ENCODE measurements at regions not wholly inside any gene's neighbourhood (a gene's known extent, or its start where the extent isn't known, plus 50 kb on each side); places are given as distances from the start of the nearest gene placed in this dataset.

DNA sequence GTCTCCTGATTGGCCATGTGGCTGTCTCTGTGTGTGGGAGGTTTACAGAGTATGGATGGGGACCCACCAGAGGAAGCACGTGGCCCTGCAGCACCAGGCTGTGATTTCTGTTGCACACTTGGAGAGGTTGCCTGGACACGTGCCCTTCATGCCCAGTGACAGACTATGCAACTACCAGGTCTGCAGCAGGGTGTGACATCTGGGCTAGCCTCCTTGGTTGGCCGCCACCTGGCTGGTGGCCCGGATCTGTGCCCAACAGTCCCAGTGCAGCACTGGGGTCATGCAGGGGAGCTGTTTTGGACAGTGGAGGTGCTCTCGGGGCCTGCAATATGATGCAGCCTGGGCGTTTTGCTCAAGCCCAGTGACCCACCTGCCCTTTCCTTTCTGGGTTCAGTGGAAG is 212.5 kb downstream of the UBE3A start:
- no peaks in the 10 kb centered on the region for H3K27me3 ChIP-seq
- peaks cover 3 to 4% of the 10 kb centered on the region in 2 donors for H3K9me3 ChIP-seq
- in situ Hi-C loops (cut with MboI; ENCODE audit: low pct_ligation_motif_present in 1 of 4, low pct_unique_long_range_greater_than_20kb in 1 of 4, low sequenced_read_pairs in 3 of 4) (no loop called here), intact Hi-C loops (cut with DNase I; ENCODE audit: low total_unique reads) (no loop called here)
- no peak for DNase-seq
- H3K27ac ChIP-seq, result no peak overlapping the region
- H3K4me3 ChIP-seq, result no peak overlapping the region
- 86% methylated on average over 4 of the region's 6 CpGs; no CpG with 5 or more reads in 1 of the 2 donors for WGBS, 2 donors (ENCODE audit: low coverage in 1 of 2)
- no peaks in the 10 kb centered on the region for H3K4me1 ChIP-seq
- H3K36me3 ChIP-seq, result no peaks in the 10 kb centered on the region
- TF ChIP-seq, protein P1, sequence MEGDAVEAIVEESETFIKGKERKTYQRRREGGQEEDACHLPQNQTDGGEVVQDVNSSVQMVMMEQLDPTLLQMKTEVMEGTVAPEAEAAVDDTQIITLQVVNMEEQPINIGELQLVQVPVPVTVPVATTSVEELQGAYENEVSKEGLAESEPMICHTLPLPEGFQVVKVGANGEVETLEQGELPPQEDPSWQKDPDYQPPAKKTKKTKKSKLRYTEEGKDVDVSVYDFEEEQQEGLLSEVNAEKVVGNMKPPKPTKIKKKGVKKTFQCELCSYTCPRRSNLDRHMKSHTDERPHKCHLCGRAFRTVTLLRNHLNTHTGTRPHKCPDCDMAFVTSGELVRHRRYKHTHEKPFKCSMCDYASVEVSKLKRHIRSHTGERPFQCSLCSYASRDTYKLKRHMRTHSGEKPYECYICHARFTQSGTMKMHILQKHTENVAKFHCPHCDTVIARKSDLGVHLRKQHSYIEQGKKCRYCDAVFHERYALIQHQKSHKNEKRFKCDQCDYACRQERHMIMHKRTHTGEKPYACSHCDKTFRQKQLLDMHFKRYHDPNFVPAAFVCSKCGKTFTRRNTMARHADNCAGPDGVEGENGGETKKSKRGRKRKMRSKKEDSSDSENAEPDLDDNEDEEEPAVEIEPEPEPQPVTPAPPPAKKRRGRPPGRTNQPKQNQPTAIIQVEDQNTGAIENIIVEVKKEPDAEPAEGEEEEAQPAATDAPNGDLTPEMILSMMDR (IDR thresholded peaks at IDR 0.05), result no peak
- no peak for TF ChIP-seq POLR2A (IDR thresholded peaks at IDR 0.05)
- TF ChIP-seq POLR2AphosphoS5 (IDR thresholded peaks at IDR 0.05), result no peak
- TF ChIP-seq EP300 (IDR thresholded peaks at IDR 0.05; ENCODE audit: low read depth), result no peak

DNA sequence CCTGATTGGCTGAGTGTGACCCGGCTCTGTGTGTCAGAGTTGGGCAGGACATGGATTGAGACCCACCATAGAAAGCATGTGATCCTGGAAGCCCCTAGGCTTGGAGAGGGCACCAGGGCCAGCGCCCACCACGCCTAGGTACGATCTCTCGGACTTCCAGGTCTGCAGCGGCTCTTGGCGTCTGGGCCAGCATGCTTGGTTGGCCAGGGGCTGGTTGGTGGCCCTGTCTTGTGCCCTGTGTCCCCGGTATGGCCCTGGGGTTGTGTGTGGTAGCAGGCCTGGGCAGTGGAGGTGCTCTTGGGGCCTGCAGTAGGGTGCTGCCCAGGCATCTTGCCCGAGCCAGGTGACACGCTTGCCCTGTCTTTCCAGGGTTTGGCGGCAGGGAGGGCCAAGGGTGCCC is 210.6 kb downstream of the UBE3A start:
- DNase-seq, result no peak
- in situ Hi-C loops (cut with MboI; ENCODE audit: low pct_ligation_motif_present in 1 of 4, low pct_unique_long_range_greater_than_20kb in 1 of 4, low sequenced_read_pairs in 3 of 4), result no loop called here
- H3K36me3 ChIP-seq, result no peaks in the 10 kb centered on the region
- H3K27me3 ChIP-seq, result no peaks in the 10 kb centered on the region
- peaks cover 3 to 8% of the 10 kb centered on the region in 2 donors for H3K9me3 ChIP-seq
- H3K27ac ChIP-seq, result no peak overlapping the region
- intact Hi-C loops (cut with DNase I; ENCODE audit: low total_unique reads), result no loop called here
- TF ChIP-seq EP300 (IDR thresholded peaks at IDR 0.05; ENCODE audit: low read depth), result no peak
- H3K4me1 ChIP-seq, result no peaks in the 10 kb centered on the region
- WGBS, 2 donors (ENCODE audit: low coverage in 1 of 2), result 96% methylated on average over 6 of the region's 11 CpGs; no CpG with 5 or more reads in 1 of the 2 donors
- no peak overlapping the region for H3K4me3 ChIP-seq

DNA sequence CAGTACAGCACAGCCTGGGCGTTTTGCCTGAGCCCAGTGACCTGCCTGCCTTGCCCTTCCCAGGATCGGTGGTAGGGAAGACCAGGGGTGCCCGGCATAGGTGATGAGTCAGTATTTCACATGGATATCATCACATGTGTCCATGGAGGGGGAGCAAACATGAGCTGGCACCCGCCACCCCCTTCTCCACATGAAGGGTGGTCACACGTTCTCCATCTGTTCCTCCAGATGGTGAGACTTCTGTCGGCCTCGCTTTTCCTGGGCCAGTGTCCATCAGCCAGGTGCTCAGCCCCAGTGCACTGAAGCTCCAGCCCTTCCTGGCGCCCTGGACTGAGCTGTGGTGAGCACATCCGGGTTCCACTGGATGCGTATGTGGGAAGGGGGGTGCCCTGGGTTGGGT is 208.4 kb downstream of the UBE3A start:
- 87% methylated on average over 10 of the region's 10 CpGs; no CpG with 5 or more reads in 1 of the 2 donors for WGBS, 2 donors (ENCODE audit: low coverage in 1 of 2)
- peaks cover 0 to 4% of the 10 kb centered on the region in 2 donors for H3K9me3 ChIP-seq
- H3K4me1 ChIP-seq, result no peaks in the 10 kb centered on the region
- H3K4me3 ChIP-seq, result no peak overlapping the region
- no peak overlapping the region for H3K27ac ChIP-seq
- DNase-seq, result no peak
- H3K27me3 ChIP-seq, result no peaks in the 10 kb centered on the region
- in situ Hi-C loops (cut with MboI; ENCODE audit: low pct_ligation_motif_present in 1 of 4, low pct_unique_long_range_greater_than_20kb in 1 of 4, low sequenced_read_pairs in 3 of 4), result no loop called here
- TF ChIP-seq, protein P1 (IDR thresholded peaks at IDR 0.05), result no peak
- no peak for TF ChIP-seq POLR2AphosphoS5 (IDR thresholded peaks at IDR 0.05)
- no peak for TF ChIP-seq EP300 (IDR thresholded peaks at IDR 0.05; ENCODE audit: low read depth)
- no peak for TF ChIP-seq POLR2A (IDR thresholded peaks at IDR 0.05)
- H3K36me3 ChIP-seq, result no peaks in the 10 kb centered on the region
- intact Hi-C loops (cut with DNase I; ENCODE audit: low total_unique reads), result no loop called here

DNA sequence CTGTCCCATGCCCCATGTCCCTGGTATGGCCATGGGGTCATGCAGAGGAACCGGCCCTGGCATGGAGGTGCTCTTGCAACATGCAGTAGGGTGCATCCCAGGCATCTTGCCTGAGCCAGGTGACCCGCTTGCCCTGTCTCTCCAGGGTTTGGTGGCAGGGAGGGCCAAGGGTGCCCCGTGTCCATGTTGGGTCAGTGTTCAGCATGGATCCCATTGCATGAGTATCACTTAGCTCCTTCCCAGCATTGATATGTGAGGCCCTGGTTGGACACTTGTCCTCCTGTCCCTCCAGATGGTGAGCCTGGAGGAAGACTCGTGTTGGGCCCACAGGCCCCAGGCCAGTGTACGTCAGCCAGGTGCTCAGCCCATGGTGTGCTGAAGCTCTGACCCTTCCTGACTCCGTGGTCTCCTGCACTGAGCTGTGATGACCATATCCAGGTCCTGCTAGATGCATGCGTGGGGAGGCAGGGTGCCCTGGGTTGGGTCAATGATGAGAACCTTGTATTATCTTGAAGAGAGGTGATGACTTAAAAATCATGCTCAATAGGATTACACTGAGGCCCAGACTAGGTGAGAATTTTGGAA is 205.0 kb downstream of the UBE3A start:
- Histone ChIP-seq H3K36me3 (no peaks in the 10 kb centered on the region), H3K4me1 (no peaks in the 10 kb centered on the region), H3K27me3 (no peaks in the 10 kb centered on the region), H3K9me3 (peaks cover 0 to 4% of the 10 kb centered on the region in 2 donors), H3K4me3 (no peak overlapping the region), H3K27ac (no peak overlapping the region)
- in situ Hi-C loops (cut with MboI; ENCODE audit: low pct_ligation_motif_present in 1 of 4, low pct_unique_long_range_greater_than_20kb in 1 of 4, low sequenced_read_pairs in 3 of 4), result no loop called here
- TF ChIP-seq POLR2A (IDR thresholded peaks at IDR 0.05) (no peak), POLR2AphosphoS5 (IDR thresholded peaks at IDR 0.05) (no peak), EP300 (IDR thresholded peaks at IDR 0.05; ENCODE audit: low read depth) (no peak)
- TF ChIP-seq, protein P1 (IDR thresholded peaks at IDR 0.05), result no peak
- DNase-seq, result no peak
- intact Hi-C loops (cut with DNase I; ENCODE audit: low total_unique reads), result no loop called here
- 80% methylated on average over 7 of the region's 7 CpGs; no CpG with 5 or more reads in 1 of the 2 donors for WGBS, 2 donors (ENCODE audit: low coverage in 1 of 2)

DNA sequence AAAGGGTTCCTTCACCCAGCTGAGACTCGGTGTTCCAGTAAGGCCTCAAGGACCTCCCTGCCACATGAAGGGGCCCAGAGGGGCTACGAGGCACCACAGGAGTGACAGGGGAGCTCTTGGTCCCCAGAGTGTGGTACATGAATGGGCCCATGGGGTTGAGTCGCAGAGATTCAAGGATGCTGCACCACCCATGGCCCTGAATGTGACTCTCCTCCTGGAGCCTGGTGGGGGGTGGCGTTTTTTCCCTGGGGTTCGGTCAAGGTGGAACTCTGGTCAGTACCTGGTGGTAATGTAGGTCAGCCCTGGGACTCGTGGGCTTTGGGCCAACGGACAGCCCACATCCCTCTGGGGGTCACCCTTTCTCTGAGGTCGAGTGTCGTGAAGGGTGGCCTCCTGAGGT is 204.0 kb downstream of the UBE3A start:
- in situ Hi-C loops (cut with MboI; ENCODE audit: low pct_ligation_motif_present in 1 of 4, low pct_unique_long_range_greater_than_20kb in 1 of 4, low sequenced_read_pairs in 3 of 4), result no loop called here
- H3K36me3 ChIP-seq, result no peaks in the 10 kb centered on the region
- no peak overlapping the region for H3K4me3 ChIP-seq
- no peaks in the 10 kb centered on the region for H3K4me1 ChIP-seq
- WGBS, 2 donors (ENCODE audit: low coverage in 1 of 2), result 81% methylated on average over 9 of the region's 9 CpGs; no CpG with 5 or more reads in 1 of the 2 donors
- intact Hi-C loops (cut with DNase I; ENCODE audit: low total_unique reads), result no loop called here
- H3K27me3 ChIP-seq, result no peaks in the 10 kb centered on the region
- TF ChIP-seq EP300 (IDR thresholded peaks at IDR 0.05; ENCODE audit: low read depth) (no peak), POLR2A (IDR thresholded peaks at IDR 0.05) (no peak), POLR2AphosphoS5 (IDR thresholded peaks at IDR 0.05) (no peak)
- TF ChIP-seq, protein P1 (IDR thresholded peaks at IDR 0.05), result no peak
- no peak for DNase-seq
- H3K9me3 ChIP-seq, result peaks cover 0 to 4% of the 10 kb centered on the region in 2 donors
- no peak overlapping the region for H3K27ac ChIP-seq

Measured in transverse colon (tissue), 4 donors.